ENCODE measurements at regions not wholly inside any gene's neighbourhood (a gene's known extent, or its start where the extent isn't known, plus 50 kb on each side); places are given as distances from the start of the nearest gene placed in this dataset.

DNA sequence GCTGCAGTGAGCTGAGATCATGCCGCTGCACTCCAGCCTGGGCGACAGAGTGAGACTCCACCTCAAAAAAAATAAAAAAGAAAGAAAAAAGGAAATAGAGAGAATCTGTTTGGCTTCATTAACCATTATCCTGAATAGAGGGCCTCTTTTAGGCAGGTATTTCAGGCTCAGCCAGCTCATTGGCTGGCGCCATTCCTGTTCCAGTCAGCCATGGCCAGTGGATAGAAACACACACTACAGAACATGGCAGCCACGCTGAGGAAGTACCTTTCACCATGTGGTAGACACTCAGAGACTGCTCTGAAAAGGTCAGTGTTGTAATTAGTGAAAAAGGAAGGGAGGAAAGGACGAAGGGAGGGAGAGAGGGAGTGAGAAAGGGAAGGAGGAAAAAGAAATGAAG lies 340.0 kb upstream of the ACTBL2 start:
- Histone ChIP-seq H3K9ac (ENCODE audit: low read length) (no peak overlapping the region), H3K79me2 (ENCODE audit: control insufficient read depth, insufficient read depth, low read length) (no peaks in the 10 kb centered on the region), H3K4me1 (ENCODE audit: control insufficient read depth, low read depth, low read length) (no peaks in the 10 kb centered on the region), H4K8ac (ENCODE audit: low read depth, low read length) (no peak overlapping the region), H3K4me2 (ENCODE audit: low read length) (no peak overlapping the region), H3K4ac (ENCODE audit: low read depth, low read length) (no peak overlapping the region), H3K23ac (ENCODE audit: low read length) (no peak overlapping the region), H3K18ac (ENCODE audit: low read length) (no peak overlapping the region), H2BK15ac (replicated peaks; ENCODE audit: low read depth) (no peak overlapping the region), H3K79me1 (ENCODE audit: low read length) (no peaks in the 10 kb centered on the region), H2BK120ac (ENCODE audit: low read depth, low read length) (no peak overlapping the region), H2BK5ac (ENCODE audit: low read length) (no peak overlapping the region), H3K4me3 (ENCODE audit: low read length) (no peak overlapping the region), H3K27ac (ENCODE audit: low read depth, low read length) (no peak overlapping the region), H3K36me3 (ENCODE audit: control insufficient read depth, insufficient read depth, low read length) (no peaks in the 10 kb centered on the region), H2AK5ac (ENCODE audit: low read length) (no peak overlapping the region), H4K5ac (ENCODE audit: low read length) (no peak overlapping the region), H3K27me3 (ENCODE audit: insufficient read depth, low read length, poor library complexity) (no peaks in the 10 kb centered on the region), H3K56ac (ENCODE audit: low read length) (no peak overlapping the region)
- DNase-seq, result no peak
- 100% methylated on average over 1 of the region's 5 CpGs for WGBS (ENCODE audit: extremely low coverage, insufficient coverage, low lambda C conversion rate)

DNA sequence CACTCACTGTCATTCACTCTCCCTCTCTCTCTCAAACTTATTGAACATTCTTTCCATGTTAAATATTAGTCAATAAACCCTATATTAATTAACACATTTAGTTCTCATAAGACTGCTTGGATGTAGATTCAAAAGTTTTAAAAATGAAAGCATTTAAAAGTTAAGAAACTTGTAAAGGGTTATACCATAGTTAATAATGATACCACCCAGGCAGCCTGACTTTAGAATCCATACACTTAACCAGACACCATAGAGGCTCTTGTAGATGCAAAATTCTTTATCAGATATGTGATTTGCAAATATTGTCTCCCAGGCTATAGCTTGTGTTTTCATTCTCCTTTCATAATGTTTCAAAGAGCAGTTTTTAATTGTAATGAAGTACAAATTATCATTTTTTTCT lies 335.8 kb upstream of the ACTBL2 start:
- peaks cover 2% of the 10 kb centered on the region for H3K4me1 ChIP-seq (ENCODE audit: control insufficient read depth, low read depth, low read length)
- H3K4me2 ChIP-seq (ENCODE audit: low read length), result no peak overlapping the region
- no peak overlapping the region for H2BK15ac ChIP-seq (replicated peaks; ENCODE audit: low read depth)
- H3K4me3 ChIP-seq (ENCODE audit: low read length), result no peak overlapping the region
- H3K27me3 ChIP-seq (ENCODE audit: insufficient read depth, low read length, poor library complexity), result no peaks in the 10 kb centered on the region
- no peak overlapping the region for H3K18ac ChIP-seq (ENCODE audit: low read length)
- H4K5ac ChIP-seq (ENCODE audit: low read length), result no peak overlapping the region
- no peak overlapping the region for H2BK120ac ChIP-seq (ENCODE audit: low read depth, low read length)
- H3K27ac ChIP-seq (ENCODE audit: low read depth, low read length), result no peak overlapping the region
- no peak overlapping the region for H3K56ac ChIP-seq (ENCODE audit: low read length)
- no peak for DNase-seq
- no peak overlapping the region for H4K8ac ChIP-seq (ENCODE audit: low read depth, low read length)
- no peak overlapping the region for H3K23ac ChIP-seq (ENCODE audit: low read length)
- H3K79me1 ChIP-seq (ENCODE audit: low read length), result no peaks in the 10 kb centered on the region
- H2BK5ac ChIP-seq (ENCODE audit: low read length), result no peak overlapping the region
- H3K4ac ChIP-seq (ENCODE audit: low read depth, low read length), result no peak overlapping the region
- H3K79me2 ChIP-seq (ENCODE audit: control insufficient read depth, insufficient read depth, low read length), result no peaks in the 10 kb centered on the region
- no peaks in the 10 kb centered on the region for H3K36me3 ChIP-seq (ENCODE audit: control insufficient read depth, insufficient read depth, low read length)
- no peak overlapping the region for H2AK5ac ChIP-seq (ENCODE audit: low read length)
- no peak overlapping the region for H3K9ac ChIP-seq (ENCODE audit: low read length)

DNA sequence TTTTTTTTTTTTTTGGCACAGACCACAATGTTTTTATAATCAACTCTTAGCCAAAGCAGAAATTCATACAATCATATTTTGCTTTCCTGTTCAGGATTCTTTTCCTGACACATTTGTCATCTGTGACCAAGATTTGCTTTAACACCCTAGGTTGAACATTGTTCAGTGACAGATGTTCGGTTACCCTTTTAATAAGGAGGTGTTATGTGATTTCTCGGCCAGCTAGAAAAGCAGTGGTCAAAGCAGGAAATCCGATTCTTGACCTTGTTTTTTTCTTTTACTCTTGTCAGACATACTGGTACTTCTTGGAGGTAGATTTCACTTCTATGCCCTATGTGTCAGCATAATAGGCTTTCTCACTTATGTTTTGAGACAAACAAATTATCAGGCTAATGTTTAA lies 335.3 kb upstream of the ACTBL2 start:
- Histone ChIP-seq H2BK15ac (replicated peaks; ENCODE audit: low read depth) (no peak overlapping the region), H3K4me3 (ENCODE audit: low read length) (no peak overlapping the region), H3K27ac (ENCODE audit: low read depth, low read length) (no peak overlapping the region), H2BK120ac (ENCODE audit: low read depth, low read length) (no peak overlapping the region), H3K23ac (ENCODE audit: low read length) (no peak overlapping the region), H3K4ac (ENCODE audit: low read depth, low read length) (no peak overlapping the region), H3K4me2 (ENCODE audit: low read length) (no peak overlapping the region), H2AK5ac (ENCODE audit: low read length) (no peak overlapping the region), H3K36me3 (ENCODE audit: control insufficient read depth, insufficient read depth, low read length) (no peaks in the 10 kb centered on the region), H3K27me3 (ENCODE audit: insufficient read depth, low read length, poor library complexity) (no peaks in the 10 kb centered on the region), H3K56ac (ENCODE audit: low read length) (no peak overlapping the region), H3K79me2 (ENCODE audit: control insufficient read depth, insufficient read depth, low read length) (no peaks in the 10 kb centered on the region), H3K4me1 (ENCODE audit: control insufficient read depth, low read depth, low read length) (peaks cover 2% of the 10 kb centered on the region), H2BK5ac (ENCODE audit: low read length) (no peak overlapping the region), H3K18ac (ENCODE audit: low read length) (no peak overlapping the region), H4K5ac (ENCODE audit: low read length) (no peak overlapping the region), H4K8ac (ENCODE audit: low read depth, low read length) (no peak overlapping the region), H3K79me1 (ENCODE audit: low read length) (no peaks in the 10 kb centered on the region), H3K9ac (ENCODE audit: low read length) (no peak overlapping the region)
- WGBS (ENCODE audit: extremely low coverage, insufficient coverage, low lambda C conversion rate), result no CpG with 5 or more reads among the region's 3 CpGs
- DNase-seq, result no peak

DNA sequence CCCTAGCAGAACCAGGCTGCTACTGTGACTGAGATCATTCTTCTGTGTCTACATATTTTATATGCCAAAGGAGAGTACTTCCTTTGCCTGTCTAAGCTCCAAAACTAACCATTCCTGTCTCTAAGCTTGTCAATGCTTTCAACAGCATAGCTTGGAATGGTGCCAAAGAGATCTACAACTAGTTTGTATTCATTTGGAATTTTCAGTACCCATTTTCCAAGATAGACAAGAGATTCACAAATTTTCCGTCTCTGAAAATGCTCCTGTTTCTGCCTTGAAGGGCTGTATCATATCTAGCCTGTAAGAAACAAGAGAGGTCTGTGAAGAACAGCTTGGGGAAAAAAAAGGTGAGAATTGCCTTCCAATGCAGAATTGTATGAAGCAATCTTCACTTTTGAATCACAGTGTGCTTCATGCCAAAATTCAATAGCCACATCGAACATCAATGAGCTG lies 334.4 kb upstream of the ACTBL2 start:
- H3K4ac ChIP-seq (ENCODE audit: low read depth, low read length), result no peak overlapping the region
- H2BK15ac ChIP-seq (replicated peaks; ENCODE audit: low read depth), result peak overlapping the region; percentile 57
- no peaks in the 10 kb centered on the region for H3K79me2 ChIP-seq (ENCODE audit: control insufficient read depth, insufficient read depth, low read length)
- H3K18ac ChIP-seq (ENCODE audit: low read length), result no peak overlapping the region
- no peak overlapping the region for H3K4me2 ChIP-seq (ENCODE audit: low read length)
- no peak overlapping the region for H3K4me3 ChIP-seq (ENCODE audit: low read length)
- peaks cover 2% of the 10 kb centered on the region for H3K4me1 ChIP-seq (ENCODE audit: control insufficient read depth, low read depth, low read length)
- no peak overlapping the region for H2AK5ac ChIP-seq (ENCODE audit: low read length)
- no peak for DNase-seq
- no peak overlapping the region for H2BK5ac ChIP-seq (ENCODE audit: low read length)
- no peak overlapping the region for H3K23ac ChIP-seq (ENCODE audit: low read length)
- no peak overlapping the region for H4K8ac ChIP-seq (ENCODE audit: low read depth, low read length)
- no peak overlapping the region for H2BK120ac ChIP-seq (ENCODE audit: low read depth, low read length)
- H4K5ac ChIP-seq (ENCODE audit: low read length), result no peak overlapping the region
- H3K56ac ChIP-seq (ENCODE audit: low read length), result no peak overlapping the region
- no peaks in the 10 kb centered on the region for H3K79me1 ChIP-seq (ENCODE audit: low read length)
- H3K36me3 ChIP-seq (ENCODE audit: control insufficient read depth, insufficient read depth, low read length), result no peaks in the 10 kb centered on the region
- H3K9ac ChIP-seq (ENCODE audit: low read length), result no peak overlapping the region
- WGBS (ENCODE audit: extremely low coverage, insufficient coverage, low lambda C conversion rate), result no CpG with 5 or more reads among the region's 2 CpGs
- no peaks in the 10 kb centered on the region for H3K27me3 ChIP-seq (ENCODE audit: insufficient read depth, low read length, poor library complexity)
- no peak overlapping the region for H3K27ac ChIP-seq (ENCODE audit: low read depth, low read length)

DNA sequence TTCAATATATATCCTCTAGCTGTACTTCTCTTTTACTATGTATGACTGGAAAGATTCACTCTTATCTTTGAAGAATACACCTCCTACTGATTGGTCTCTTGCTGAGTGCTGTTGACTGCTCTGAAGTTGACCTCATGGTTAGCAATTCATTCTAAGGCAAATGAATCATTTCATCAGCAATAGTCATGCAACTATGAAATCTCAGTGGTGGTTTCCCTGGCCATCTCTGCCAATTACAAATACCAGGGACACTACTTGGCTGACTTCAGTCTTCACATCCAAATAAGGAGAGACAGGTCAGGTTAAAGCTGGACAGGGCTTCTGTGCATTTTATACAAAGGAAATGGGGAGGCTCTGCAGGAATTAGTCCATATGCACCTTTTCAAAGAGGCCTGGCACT lies 333.5 kb upstream of the ACTBL2 start:
- Histone ChIP-seq H3K4me3 (ENCODE audit: low read length) (no peak overlapping the region), H3K9ac (ENCODE audit: low read length) (no peak overlapping the region), H3K23ac (ENCODE audit: low read length) (no peak overlapping the region), H3K36me3 (ENCODE audit: control insufficient read depth, insufficient read depth, low read length) (no peaks in the 10 kb centered on the region), H2AK5ac (ENCODE audit: low read length) (no peak overlapping the region), H3K4me2 (ENCODE audit: low read length) (no peak overlapping the region), H3K56ac (ENCODE audit: low read length) (no peak overlapping the region), H3K4ac (ENCODE audit: low read depth, low read length) (no peak overlapping the region), H2BK15ac (replicated peaks; ENCODE audit: low read depth) (no peak overlapping the region), H3K4me1 (ENCODE audit: control insufficient read depth, low read depth, low read length) (peaks cover 2% of the 10 kb centered on the region), H3K79me2 (ENCODE audit: control insufficient read depth, insufficient read depth, low read length) (no peaks in the 10 kb centered on the region), H3K18ac (ENCODE audit: low read length) (no peak overlapping the region), H3K27ac (ENCODE audit: low read depth, low read length) (no peak overlapping the region), H4K8ac (ENCODE audit: low read depth, low read length) (no peak overlapping the region), H2BK120ac (ENCODE audit: low read depth, low read length) (no peak overlapping the region), H2BK5ac (ENCODE audit: low read length) (no peak overlapping the region), H3K79me1 (ENCODE audit: low read length) (no peaks in the 10 kb centered on the region), H3K27me3 (ENCODE audit: insufficient read depth, low read length, poor library complexity) (no peaks in the 10 kb centered on the region), H4K5ac (ENCODE audit: low read length) (no peak overlapping the region)
- peak; percentile 37 for DNase-seq

DNA sequence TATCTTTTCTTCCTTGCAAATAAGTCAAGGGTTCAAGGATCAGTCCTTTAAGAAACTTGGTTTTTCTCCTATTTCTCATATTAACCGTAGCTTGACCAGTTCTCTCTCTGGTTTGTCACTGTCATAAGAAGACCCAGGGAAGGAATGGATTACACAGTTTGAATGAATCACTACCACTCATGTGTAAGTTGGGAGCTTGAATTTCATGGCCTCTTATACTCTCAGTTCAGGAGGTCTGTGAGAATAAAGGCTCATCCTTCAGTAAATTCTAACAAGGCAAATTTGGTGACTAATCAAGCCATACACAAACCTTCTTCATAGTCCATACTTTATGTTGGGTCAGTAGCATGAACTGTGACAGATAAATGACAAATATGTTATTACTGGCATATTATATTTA lies 323.1 kb upstream of the ACTBL2 start:
- Histone ChIP-seq H3K56ac (ENCODE audit: low read length) (no peak overlapping the region), H3K79me2 (ENCODE audit: control insufficient read depth, insufficient read depth, low read length) (no peaks in the 10 kb centered on the region), H2BK15ac (replicated peaks; ENCODE audit: low read depth) (no peak overlapping the region), H2AK5ac (ENCODE audit: low read length) (no peak overlapping the region), H4K5ac (ENCODE audit: low read length) (no peak overlapping the region), H3K27me3 (ENCODE audit: insufficient read depth, low read length, poor library complexity) (no peaks in the 10 kb centered on the region), H3K4me1 (ENCODE audit: control insufficient read depth, low read depth, low read length) (no peaks in the 10 kb centered on the region), H3K27ac (ENCODE audit: low read depth, low read length) (no peak overlapping the region), H3K9ac (ENCODE audit: low read length) (no peak overlapping the region), H3K18ac (ENCODE audit: low read length) (no peak overlapping the region), H3K4me2 (ENCODE audit: low read length) (no peak overlapping the region), H2BK120ac (ENCODE audit: low read depth, low read length) (no peak overlapping the region), H3K4ac (ENCODE audit: low read depth, low read length) (no peak overlapping the region), H4K8ac (ENCODE audit: low read depth, low read length) (no peak overlapping the region), H3K36me3 (ENCODE audit: control insufficient read depth, insufficient read depth, low read length) (no peaks in the 10 kb centered on the region), H2BK5ac (ENCODE audit: low read length) (no peak overlapping the region), H3K79me1 (ENCODE audit: low read length) (no peaks in the 10 kb centered on the region), H3K4me3 (ENCODE audit: low read length) (no peak overlapping the region), H3K23ac (ENCODE audit: low read length) (no peak overlapping the region)
- WGBS (ENCODE audit: extremely low coverage, insufficient coverage, low lambda C conversion rate), result no CpG with 5 or more reads among the region's 1 CpG
- no peak for DNase-seq
